ENCODE measurements at regions not wholly inside any gene's neighbourhood (a gene's known extent, or its start where the extent isn't known, plus 50 kb on each side); places are given as distances from the start of the nearest gene placed in this dataset.

DNA sequence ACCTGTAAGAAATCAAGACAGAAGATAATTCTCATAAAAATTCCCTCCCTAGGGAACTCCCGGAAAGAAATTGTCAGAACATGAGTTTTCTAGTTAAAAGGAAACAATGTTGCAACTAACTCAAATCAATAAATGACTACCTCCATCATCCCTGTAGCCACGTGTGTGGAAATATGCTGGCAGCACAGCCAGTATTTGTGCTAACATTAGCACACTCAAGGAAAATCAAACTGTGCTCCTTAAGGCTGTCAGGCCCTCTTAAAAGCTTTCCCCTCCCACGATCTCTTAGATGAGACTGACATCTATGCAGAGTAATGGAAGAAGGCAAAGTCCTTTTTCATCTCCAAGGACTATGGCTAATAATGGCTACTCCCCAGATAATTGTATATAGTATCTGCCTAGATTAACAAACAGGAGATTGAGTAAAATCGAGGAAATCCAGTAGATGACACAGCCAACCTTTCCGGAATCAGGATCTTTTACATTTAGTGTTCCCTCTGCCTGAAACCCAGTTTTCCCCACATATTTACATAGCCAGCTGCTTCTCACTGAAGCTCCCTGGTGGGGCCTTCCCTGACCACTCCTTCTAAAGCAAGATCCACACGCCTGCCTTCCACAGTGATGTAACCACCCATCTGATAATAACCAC is 50.9 kb upstream of the NR5A2 start:
- Histone ChIP-seq H3K9ac (ENCODE audit: low read depth, low read length) (no peak overlapping the region), H3K9me3 (ENCODE audit: control insufficient read depth, insufficient read depth, low read length) (no peaks in the 10 kb centered on the region), H3K27me3 (ENCODE audit: control insufficient read depth, insufficient read depth, low read length) (no peaks in the 10 kb centered on the region), H3K36me3 (ENCODE audit: control insufficient read depth, insufficient read depth, low read length) (no peaks in the 10 kb centered on the region), H3K4me1 (ENCODE audit: control insufficient read depth, insufficient read depth, low read length) (peaks cover 11% of the 10 kb centered on the region), H3K4me3 (ENCODE audit: low read depth, low read length) (no peak overlapping the region)

Data from iPS-15b (cell line).